GM12891 (cell line): ENCODE measurements at regions not wholly inside any gene's neighbourhood (a gene's known extent, or its start where the extent isn't known, plus 50 kb on each side); places are given as distances from the start of the nearest gene placed in this dataset.
"Not testable (repeated sequence)": the region's sequence is repeated elsewhere in the genome, so short reads cannot be mapped to it uniquely, and the experiment has no call there.

ENCODE experiments used
- DNase-seq: peaks from one replicate; pipeline ENCODE4 v3.0.0; 2011; ENCODE audit warnings: low spot score; ENCODE audit not compliant: insufficient read length
- FAIRE-seq: peaks from 2 replicates; lab custom pipeline; 2011; peaks lifted over from hg19 to GRCh38; lab: Jason Lieb, UNC
- PAX5 ChIP-seq: IDR thresholded peaks from 2 replicates; pipeline ENCODE4 v1.6.1; 2011; ENCODE audit warnings: low read length, moderate library complexity, mild to moderate bottlenecking; ENCODE audit not compliant: insufficient read depth, severe bottlenecking
- POLR2A ChIP-seq: IDR thresholded peaks from 2 replicates; pipeline ENCODE4 v1.6.1; 2011; ENCODE audit warnings: low read depth, low read length, control low read depth
- POLR2AphosphoS5 ChIP-seq: IDR thresholded peaks from 2 replicates; pipeline ENCODE4 v1.6.1; 2011; ENCODE audit warnings: low read depth, low read length, control low read depth
- POU2F2 ChIP-seq: IDR thresholded peaks from 2 replicates; pipeline ENCODE4 v1.6.1; 2011; ENCODE audit warnings: low read depth, mild to moderate bottlenecking, control low read depth, low read length, moderate library complexity
- SPI1 ChIP-seq: IDR thresholded peaks from 2 replicates; pipeline ENCODE4 v1.6.1; 2011; ENCODE audit warnings: low read depth, low read length, control low read depth
- TAF1 ChIP-seq: IDR thresholded peaks from 2 replicates; pipeline ENCODE4 v1.6.1; 2011; ENCODE audit warnings: low read depth, low read length, control low read depth

GRCh38 chrX:113399506-113400192 lies 559.0 kb upstream of the AMOT start:
- DNase-seq (no peak), FAIRE-seq (peak; percentile 45)
- TF ChIP-seq SPI1 (no peak), TAF1 (no peak), POLR2A (no peak), POU2F2 (no peak), POLR2AphosphoS5 (no peak), PAX5 (no peak)

GRCh38 chrX:113392355-113392754 lies 551.7 kb upstream of the AMOT start:
- no peak for FAIRE-seq
- no peak for TF ChIP-seq TAF1
- DNase-seq, result no peak

- DNase-seq, result no peak
- TF ChIP-seq POLR2AphosphoS5 (no peak), TAF1 (no peak), SPI1 (no peak), PAX5 (no peak), POLR2A (no peak), POU2F2 (no peak)
- FAIRE-seq, result no peak
Measured at GRCh38 chrX:113391875-113392274, 551.2 kb upstream of the AMOT start.

GRCh38 chrX:113390531-113390930 lies 549.9 kb upstream of the AMOT start:
- no peak for DNase-seq
- TF ChIP-seq TAF1, result no peak
- TF ChIP-seq PAX5, result no peak
- TF ChIP-seq SPI1, result no peak
- no peak for FAIRE-seq

- DNase-seq (no peak), FAIRE-seq (no peak)
- TF ChIP-seq POLR2AphosphoS5 (no peak), POU2F2 (no peak), PAX5 (no peak)
Measured at GRCh38 chrX:113389846-113390245, 549.2 kb upstream of the AMOT start.

GRCh38 chrX:113384628-113385027 lies 544.0 kb upstream of the AMOT start:
- FAIRE-seq, result no peak
- DNase-seq, result no peak
- TF ChIP-seq TAF1, result no peak
- TF ChIP-seq SPI1, result no peak
- no peak for TF ChIP-seq PAX5
- no peak for TF ChIP-seq POU2F2
- no peak for TF ChIP-seq POLR2AphosphoS5
- TF ChIP-seq POLR2A, result no peak

GRCh38 chrX:113373421-113373820 lies 532.8 kb upstream of the AMOT start:
- not testable (repeated sequence) for FAIRE-seq, DNase-seq

- DNase-seq, result no peak
Measured at GRCh38 chrX:113370006-113370405, 529.4 kb upstream of the AMOT start.

GRCh38 chrX:113369056-113369455 lies 528.4 kb upstream of the AMOT start:
- FAIRE-seq (no peak), DNase-seq (no peak)
- no peak for TF ChIP-seq POLR2AphosphoS5
- TF ChIP-seq PAX5, result no peak
- TF ChIP-seq POU2F2, result no peak
- TF ChIP-seq POLR2A, result no peak
- TF ChIP-seq TAF1, result no peak
- TF ChIP-seq SPI1, result no peak

More at GRCh38 chrX:113370006-113370405, 529.4 kb upstream of the AMOT start:
- no peak for FAIRE-seq
- TF ChIP-seq TAF1 (no peak), PAX5 (no peak), POU2F2 (no peak), POLR2AphosphoS5 (no peak), SPI1 (no peak), POLR2A (no peak)

GRCh38 chrX:113353134-113353533 lies 512.5 kb upstream of the AMOT start:
- no peak for TF ChIP-seq POLR2AphosphoS5
- no peak for TF ChIP-seq TAF1
- TF ChIP-seq PAX5, result no peak
- TF ChIP-seq SPI1, result no peak
- TF ChIP-seq POLR2A, result no peak
- TF ChIP-seq POU2F2, result no peak
- no peak for DNase-seq
- no peak for FAIRE-seq
